Natural killer cell treated with Interleukin-12 subunit alpha and Interleukin-12 subunit beta and Interleukin-15 and Interleukin-18, amount 100 ng/mL, for 72 hours (primary cell): ENCODE measurements at regions not wholly inside any gene's neighbourhood (a gene's known extent, or its start where the extent isn't known, plus 50 kb on each side); places are given as distances from the start of the nearest gene placed in this dataset.

ENCODE experiments used
- ATAC-seq, 2 donors: fragments of 150-1000 bp; cut with Tn5 transposase in 1 of 2; sonication (Bioruptor Pico), chemical (Tn5 transposase) in 1 of 2; 2 replicates each; pipeline ENCODE4 v1.10.0; 2021
- DNase-seq: peaks from one replicate; pipeline ENCODE4 v3.0.0; 2022; ENCODE audit warnings: low spot score
- H3K27ac Mint-ChIP-seq, 2 donors: 1 replicate in 1 of 2; 2 replicates in 1 of 2; pipeline ENCODE4 v1.8.0; 2022; ENCODE audit warnings: mixed read lengths in 2 of 2, mild to moderate bottlenecking in 1 of 2, moderate library complexity in 1 of 2
- H3K27me3 Mint-ChIP-seq, 2 donors: 1 replicate in 1 of 2; 2 replicates in 1 of 2; pipeline ENCODE4 v1.8.0; 2022; ENCODE audit warnings: mixed read lengths in 2 of 2
- H3K36me3 Mint-ChIP-seq: one replicate; pipeline ENCODE4 v1.8.0; 2022; ENCODE audit warnings: mixed read lengths
- H3K4me1 Mint-ChIP-seq, 2 donors: 1 replicate in 1 of 2; 2 replicates in 1 of 2; pipeline ENCODE4 v1.8.0; 2022; ENCODE audit warnings: low read depth in 2 of 2, mixed read lengths in 2 of 2, mild to moderate bottlenecking in 1 of 2
- H3K4me3 Mint-ChIP-seq: one replicate; pipeline ENCODE4 v1.8.0; 2022; ENCODE audit warnings: mixed read lengths
- H3K9me3 Mint-ChIP-seq: 2 replicates; pipeline ENCODE4 v1.8.0; 2022; ENCODE audit warnings: mixed read lengths

- DNase-seq: no peak
- Mint-ChIP-seq H3K4me3 (no peak overlapping the region), H3K27ac (no peak overlapping the region), H3K27me3 (peaks cover 15 to 27% of the 10 kb centered on the region in 2 donors), H3K36me3 (no peaks in the 10 kb centered on the region), H3K9me3 (no peaks in the 10 kb centered on the region), H3K4me1 (no peaks in the 10 kb centered on the region)
- no peak for ATAC-seq
These were observed 178.8 kb upstream of the HDDC2 start for GRCh38 chr6:125480571-125480970.

- Mint-ChIP-seq H3K27me3 (peaks cover 12 to 32% of the 10 kb centered on the region in 2 donors), H3K9me3 (no peaks in the 10 kb centered on the region), H3K36me3 (no peaks in the 10 kb centered on the region), H3K4me1 (no peaks in the 10 kb centered on the region), H3K27ac (no peak overlapping the region), H3K4me3 (no peak overlapping the region)
- DNase-seq (no peak), ATAC-seq (no peak)
These were observed 179.3 kb upstream of the HDDC2 start for GRCh38 chr6:125481056-125481455.

- ATAC-seq (no peak), DNase-seq (no peak)
- no peaks in the 10 kb centered on the region for H3K4me1 Mint-ChIP-seq
- H3K27me3 Mint-ChIP-seq: peaks cover 20 to 40% of the 10 kb centered on the region in 2 donors
- H3K36me3 Mint-ChIP-seq: no peaks in the 10 kb centered on the region
- H3K4me3 Mint-ChIP-seq: no peak overlapping the region
- no peak overlapping the region for H3K27ac Mint-ChIP-seq
- H3K9me3 Mint-ChIP-seq: no peaks in the 10 kb centered on the region
These were observed 184.0 kb upstream of the HDDC2 start for GRCh38 chr6:125485757-125486156.

- Mint-ChIP-seq H3K27ac (no peak overlapping the region), H3K4me3 (no peak overlapping the region), H3K27me3 (peaks cover 18 to 41% of the 10 kb centered on the region in 2 donors), H3K9me3 (no peaks in the 10 kb centered on the region), H3K36me3 (no peaks in the 10 kb centered on the region), H3K4me1 (no peaks in the 10 kb centered on the region)
- no peak for ATAC-seq
- no peak for DNase-seq
These were observed 185.1 kb upstream of the HDDC2 start for GRCh38 chr6:125486881-125487280.

- H3K27me3 Mint-ChIP-seq: peaks cover 8 to 38% of the 10 kb centered on the region in 2 donors
- H3K4me3 Mint-ChIP-seq: no peak overlapping the region
- no peak for DNase-seq
- ATAC-seq: no peak
- no peaks in the 10 kb centered on the region for H3K4me1 Mint-ChIP-seq
- H3K27ac Mint-ChIP-seq: no peak overlapping the region
- no peaks in the 10 kb centered on the region for H3K9me3 Mint-ChIP-seq
- no peaks in the 10 kb centered on the region for H3K36me3 Mint-ChIP-seq
These were observed 188.0 kb upstream of the HDDC2 start for GRCh38 chr6:125489579-125490285.

GRCh38 chr6:125491860-125492618, 190.3 kb upstream of the HDDC2 start:
- ATAC-seq (no peak), DNase-seq (no peak)
- Mint-ChIP-seq H3K27ac (no peak overlapping the region), H3K4me3 (no peak overlapping the region), H3K4me1 (no peaks in the 10 kb centered on the region), H3K36me3 (no peaks in the 10 kb centered on the region), H3K27me3 (peaks cover 5 to 23% of the 10 kb centered on the region in 2 donors), H3K9me3 (no peaks in the 10 kb centered on the region)

GRCh38 chr6:125498606-125499005, 196.8 kb upstream of the HDDC2 start:
- Mint-ChIP-seq H3K27me3 (peaks cover 5 to 6% of the 10 kb centered on the region in 2 donors), H3K4me1 (no peaks in the 10 kb centered on the region), H3K9me3 (no peaks in the 10 kb centered on the region), H3K36me3 (no peaks in the 10 kb centered on the region), H3K4me3 (no peak overlapping the region), H3K27ac (no peak overlapping the region)
- ATAC-seq: no peak
- no peak for DNase-seq

- Mint-ChIP-seq H3K36me3 (no peaks in the 10 kb centered on the region), H3K4me3 (no peak overlapping the region), H3K9me3 (no peaks in the 10 kb centered on the region), H3K27ac (no peak overlapping the region), H3K27me3 (peaks cover 5 to 12% of the 10 kb centered on the region in 2 donors), H3K4me1 (no peaks in the 10 kb centered on the region)
- no peak for DNase-seq
- no peak for ATAC-seq
These were observed 197.8 kb upstream of the HDDC2 start for GRCh38 chr6:125499535-125499934.

GRCh38 chr6:125503181-125503580, 201.4 kb upstream of the HDDC2 start:
- ATAC-seq (no peak), DNase-seq (no peak)
- peaks cover 6 to 32% of the 10 kb centered on the region in 2 donors for H3K27me3 Mint-ChIP-seq
- no peak overlapping the region for H3K27ac Mint-ChIP-seq
- no peaks in the 10 kb centered on the region for H3K4me1 Mint-ChIP-seq
- H3K9me3 Mint-ChIP-seq: no peaks in the 10 kb centered on the region
- H3K36me3 Mint-ChIP-seq: no peaks in the 10 kb centered on the region
- no peak overlapping the region for H3K4me3 Mint-ChIP-seq

GRCh38 chr6:125507987-125508655, 206.4 kb upstream of the HDDC2 start:
- Mint-ChIP-seq H3K36me3 (no peaks in the 10 kb centered on the region), H3K27ac (no peak overlapping the region), H3K4me3 (no peak overlapping the region)

GRCh38 chr6:125508793-125509192, 207.0 kb upstream of the HDDC2 start:
- H3K36me3 Mint-ChIP-seq: no peaks in the 10 kb centered on the region
- DNase-seq: no peak
- H3K4me3 Mint-ChIP-seq: no peak overlapping the region
- no peak for ATAC-seq
- peaks cover 7 to 39% of the 10 kb centered on the region in 2 donors for H3K27me3 Mint-ChIP-seq
- no peak overlapping the region for H3K27ac Mint-ChIP-seq
- no peaks in the 10 kb centered on the region for H3K4me1 Mint-ChIP-seq
- H3K9me3 Mint-ChIP-seq: no peaks in the 10 kb centered on the region

More at GRCh38 chr6:125507987-125508655, 206.4 kb upstream of the HDDC2 start:
- Mint-ChIP-seq H3K4me1 (no peaks in the 10 kb centered on the region), H3K27me3 (peaks cover 7 to 39% of the 10 kb centered on the region in 2 donors), H3K9me3 (no peaks in the 10 kb centered on the region)
- DNase-seq (no peak), ATAC-seq (no peak)

GRCh38 chr6:125509477-125509876, 207.7 kb upstream of the HDDC2 start:
- H3K4me1 Mint-ChIP-seq: no peaks in the 10 kb centered on the region
- H3K27ac Mint-ChIP-seq: no peak overlapping the region
- no peaks in the 10 kb centered on the region for H3K36me3 Mint-ChIP-seq
- DNase-seq (no peak), ATAC-seq (no peak)
- H3K9me3 Mint-ChIP-seq: no peaks in the 10 kb centered on the region
- H3K27me3 Mint-ChIP-seq: peaks cover 7 to 34% of the 10 kb centered on the region in 2 donors
- H3K4me3 Mint-ChIP-seq: no peak overlapping the region

GRCh38 chr6:125510405-125510804, 208.6 kb upstream of the HDDC2 start:
- ATAC-seq (no peak), DNase-seq (no peak)
- no peaks in the 10 kb centered on the region for H3K36me3 Mint-ChIP-seq
- H3K4me3 Mint-ChIP-seq: no peak overlapping the region
- no peaks in the 10 kb centered on the region for H3K4me1 Mint-ChIP-seq
- no peaks in the 10 kb centered on the region for H3K9me3 Mint-ChIP-seq
- no peak overlapping the region for H3K27ac Mint-ChIP-seq
- peaks cover 7 to 25% of the 10 kb centered on the region in 2 donors for H3K27me3 Mint-ChIP-seq

GRCh38 chr6:125511809-125512396, 210.1 kb upstream of the HDDC2 start:
- H3K27ac Mint-ChIP-seq: no peak overlapping the region
- H3K36me3 Mint-ChIP-seq: no peaks in the 10 kb centered on the region
- ATAC-seq: no peak
- H3K4me1 Mint-ChIP-seq: no peaks in the 10 kb centered on the region
- no peak overlapping the region for H3K4me3 Mint-ChIP-seq
- DNase-seq: no peak
- no peaks in the 10 kb centered on the region for H3K9me3 Mint-ChIP-seq
- peaks cover 15 to 36% of the 10 kb centered on the region in 2 donors for H3K27me3 Mint-ChIP-seq
